HG02798 (cell line): ENCODE measurements at regions not wholly inside any gene's neighbourhood (a gene's known extent, or its start where the extent isn't known, plus 50 kb on each side); places are given as distances from the start of the nearest gene placed in this dataset.
"Not testable (repeated sequence)": the region's sequence is repeated elsewhere in the genome, so short reads cannot be mapped to it uniquely, and the experiment has no call there.

Experiments used
- ATAC-seq: cut with Tn5 transposase; IDR thresholded peaks from one replicate; pipeline ENCODE4 v1.9.1; 2021; ENCODE audit warnings: mild to moderate bottlenecking; ENCODE audit not compliant: unreplicated experiment, poor library complexity

GRCh38 chr1:219324629-219325367 is 151.1 kb downstream of the LYPLAL1 start:
- peak; percentile 82 for ATAC-seq

DNA sequence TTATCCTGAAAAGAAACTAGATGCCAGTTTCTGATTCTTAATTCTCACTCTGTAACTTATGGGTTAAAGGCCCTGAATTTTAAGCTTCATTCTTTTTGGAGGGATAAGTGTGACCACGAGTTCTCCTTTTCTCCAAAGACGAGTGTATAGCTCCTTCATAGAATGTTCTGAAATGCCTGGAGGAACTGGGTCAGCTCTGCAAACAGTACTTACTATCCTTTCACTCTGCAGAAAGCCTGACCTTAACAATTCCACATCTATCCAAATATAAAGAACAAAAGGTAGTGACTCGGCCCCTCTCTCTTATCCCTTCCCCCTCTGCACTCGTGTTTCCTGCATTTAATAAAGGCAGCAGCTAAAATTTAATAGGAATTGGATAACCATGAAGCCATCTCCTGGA is 150.5 kb downstream of the LYPLAL1 start:
- ATAC-seq: no peak

DNA sequence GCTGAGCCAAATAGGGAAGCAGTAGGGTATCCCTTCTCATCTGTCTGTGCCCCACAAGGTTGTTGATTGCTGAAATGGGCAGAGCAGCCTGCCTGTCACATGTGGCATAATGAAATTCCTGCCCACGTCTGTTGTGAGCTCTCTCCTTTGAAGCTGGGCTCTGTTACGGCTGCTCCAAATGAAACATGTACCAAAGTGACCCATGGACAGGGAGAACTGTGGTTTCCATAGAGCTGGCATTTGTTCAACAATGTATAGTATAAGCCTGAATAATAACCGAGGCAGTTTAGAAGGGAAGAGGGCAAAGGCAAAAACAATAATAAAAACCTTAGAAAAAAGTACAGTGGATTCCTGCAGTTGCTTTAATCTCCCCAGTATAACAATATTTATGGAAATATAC is 149.7 kb downstream of the LYPLAL1 start:
- no peak for ATAC-seq

DNA sequence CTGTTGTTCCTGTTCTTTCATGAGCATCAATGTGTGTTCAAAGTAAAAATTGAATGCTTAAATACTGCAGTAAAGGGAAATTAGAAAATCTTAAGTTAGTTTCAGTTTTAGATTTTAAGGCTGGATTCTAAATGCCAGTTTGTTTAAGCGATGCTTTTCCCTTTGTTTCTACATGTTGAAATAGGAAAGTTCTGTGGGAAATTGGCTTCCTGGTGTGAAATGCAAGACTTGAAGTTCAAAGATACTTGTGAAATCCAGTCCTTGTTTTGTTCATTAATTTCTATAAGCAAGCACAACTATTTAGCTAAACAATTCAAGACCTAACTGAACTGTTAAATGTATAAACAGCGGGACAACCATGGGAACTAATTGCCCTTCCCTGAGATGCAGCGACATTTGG is 149.1 kb downstream of the LYPLAL1 start:
- no peak for ATAC-seq

DNA sequence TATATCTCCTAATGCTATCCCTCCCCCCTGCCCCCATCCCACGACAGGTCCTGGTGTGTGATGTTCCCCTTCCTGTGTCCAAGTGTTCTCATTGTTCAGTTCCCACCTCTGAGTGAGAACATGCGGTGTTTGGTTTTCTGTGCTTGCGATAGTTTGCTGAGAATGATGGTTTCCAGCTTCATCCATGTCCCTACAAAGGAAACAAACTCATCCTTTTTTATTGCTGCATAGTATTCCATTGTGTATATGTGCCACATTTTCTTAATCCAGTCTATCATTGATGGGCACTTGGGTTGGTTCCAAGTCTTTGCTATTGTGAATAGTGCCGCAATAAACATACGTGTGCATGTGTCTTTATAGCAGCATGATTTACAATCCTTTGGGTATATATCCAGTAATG is 146.9 kb downstream of the LYPLAL1 start:
- ATAC-seq: not testable (repeated sequence)

GRCh38 chr1:219318826-219319225 is 145.1 kb downstream of the LYPLAL1 start:
- no peak for ATAC-seq

GRCh38 chr1:219317762-219318353 is 144.2 kb downstream of the LYPLAL1 start:
- peak; percentile 81 for ATAC-seq

GRCh38 chr1:219316066-219316465 is 142.4 kb downstream of the LYPLAL1 start:
- no peak for ATAC-seq

GRCh38 chr1:219313961-219314360 is 140.3 kb downstream of the LYPLAL1 start:
- ATAC-seq: no peak

- no peak for ATAC-seq
These were observed 139.3 kb downstream of the LYPLAL1 start for GRCh38 chr1:219312967-219313366.

- no peak for ATAC-seq
These were observed 136.6 kb downstream of the LYPLAL1 start for GRCh38 chr1:219310181-219310728.

DNA sequence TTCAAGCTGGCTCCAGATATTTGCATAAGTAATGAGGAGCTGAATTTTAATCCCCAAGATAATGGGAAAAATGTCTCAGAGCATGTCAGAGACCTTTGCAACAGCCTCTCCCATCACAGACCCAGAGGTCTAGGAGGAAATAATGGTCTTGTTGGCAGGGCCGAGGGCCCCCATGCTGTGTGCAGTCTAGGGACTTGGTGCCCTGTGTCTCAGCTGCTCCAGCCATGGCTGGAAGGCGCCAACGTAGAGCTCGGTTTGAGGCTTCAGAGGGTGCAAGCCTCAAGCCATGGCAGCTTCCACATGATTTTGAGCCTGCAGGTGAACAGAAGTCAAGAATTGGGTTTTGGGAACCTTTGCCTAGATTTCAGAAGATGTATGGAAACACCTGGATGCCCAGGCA is 134.7 kb downstream of the LYPLAL1 start:
- ATAC-seq: no peak

DNA sequence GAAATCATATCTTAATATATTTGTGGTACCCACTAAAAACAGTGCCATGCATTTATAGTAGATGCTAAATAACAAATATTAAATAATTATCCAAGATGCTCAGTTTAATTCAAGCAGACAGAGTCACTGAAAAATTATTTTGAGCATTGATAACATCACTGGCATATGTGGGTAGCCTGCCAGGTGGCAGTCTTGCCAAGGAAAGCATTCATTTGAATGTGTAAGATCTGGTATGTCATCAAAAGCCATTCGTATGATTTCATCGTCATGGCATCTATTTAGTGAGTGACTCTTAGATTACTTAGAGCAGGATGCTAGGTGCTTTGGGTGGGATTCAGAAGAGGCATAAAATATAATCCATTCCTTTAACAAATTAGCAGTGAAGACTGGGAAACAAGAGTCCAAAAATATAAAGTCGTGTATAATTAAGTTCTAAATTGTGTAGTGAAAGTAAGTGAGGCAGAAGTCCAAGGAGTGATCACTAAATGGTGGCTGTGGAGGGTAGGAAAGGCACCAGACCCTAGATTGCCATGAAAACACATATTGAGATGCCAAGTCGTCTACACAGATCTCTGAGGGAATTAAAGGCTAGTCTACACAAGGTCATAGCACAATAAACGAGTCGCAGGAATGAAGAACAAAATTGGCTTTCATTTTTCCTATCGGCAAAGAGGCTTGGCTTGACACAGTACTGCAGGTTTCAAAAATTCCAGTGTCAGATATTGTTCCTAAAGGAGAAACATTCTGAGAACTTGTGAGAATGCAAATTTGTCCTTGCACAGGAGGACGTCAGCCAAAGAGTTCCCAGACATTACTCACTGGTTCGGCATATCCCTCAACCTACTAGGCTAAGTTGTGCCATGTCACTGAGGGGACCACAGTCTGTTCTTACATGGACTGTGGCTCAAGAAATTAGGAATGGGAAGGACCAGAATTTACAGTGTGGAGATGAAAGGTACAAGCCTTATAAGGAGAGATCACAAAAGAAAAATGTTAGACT is 130.8 kb downstream of the LYPLAL1 start:
- no peak for ATAC-seq

DNA sequence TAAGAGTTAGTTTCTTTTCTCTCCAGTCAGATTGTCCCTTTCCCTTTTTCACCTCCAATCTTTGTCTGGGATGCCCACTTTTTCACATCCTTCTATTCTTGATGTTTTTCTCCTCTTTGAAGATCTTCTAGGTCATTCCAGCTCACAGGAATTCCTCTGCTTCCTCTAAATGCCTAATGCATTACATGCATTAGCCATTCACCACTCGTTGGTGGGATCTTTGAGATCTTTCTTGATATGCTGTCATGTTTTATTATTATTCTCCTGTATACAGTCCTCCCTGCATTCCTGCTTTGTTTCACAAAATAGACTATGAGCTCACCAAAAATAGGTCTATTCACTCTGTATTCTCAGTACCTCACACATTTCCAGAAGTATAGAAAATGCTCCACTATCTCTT is 129.0 kb downstream of the LYPLAL1 start:
- ATAC-seq: no peak

- ATAC-seq: no peak
These were observed 125.7 kb downstream of the LYPLAL1 start for GRCh38 chr1:219299420-219299819.

DNA sequence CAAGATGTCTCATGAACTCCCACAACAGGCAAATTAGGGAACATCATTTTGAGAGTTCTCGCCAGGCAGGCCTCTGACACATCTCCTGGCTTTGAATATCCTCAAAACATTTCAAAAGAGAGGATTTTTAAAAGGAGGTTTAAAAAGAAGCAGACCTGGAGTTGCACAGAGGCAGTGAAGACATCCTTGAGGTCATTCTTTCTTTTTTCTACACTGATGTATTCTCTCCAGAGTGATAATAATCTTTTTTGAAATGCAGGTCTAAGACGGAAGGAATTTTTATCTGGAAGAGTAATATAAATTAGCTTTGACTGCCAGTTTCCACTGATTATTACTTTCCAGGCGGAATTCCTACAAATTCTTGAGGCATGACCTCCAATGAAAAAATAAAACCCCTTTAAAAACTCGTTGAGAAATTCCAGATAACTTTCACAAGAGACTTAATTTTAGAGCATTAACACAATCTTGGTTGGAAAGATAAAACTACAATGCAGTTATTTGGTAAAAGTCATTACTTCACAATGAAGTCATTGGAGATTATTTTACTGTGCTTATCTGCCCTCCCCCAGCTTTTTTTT is 125.0 kb downstream of the LYPLAL1 start:
- no peak for ATAC-seq

- ATAC-seq: no peak
These were observed 123.0 kb downstream of the LYPLAL1 start for GRCh38 chr1:219296430-219297355.

DNA sequence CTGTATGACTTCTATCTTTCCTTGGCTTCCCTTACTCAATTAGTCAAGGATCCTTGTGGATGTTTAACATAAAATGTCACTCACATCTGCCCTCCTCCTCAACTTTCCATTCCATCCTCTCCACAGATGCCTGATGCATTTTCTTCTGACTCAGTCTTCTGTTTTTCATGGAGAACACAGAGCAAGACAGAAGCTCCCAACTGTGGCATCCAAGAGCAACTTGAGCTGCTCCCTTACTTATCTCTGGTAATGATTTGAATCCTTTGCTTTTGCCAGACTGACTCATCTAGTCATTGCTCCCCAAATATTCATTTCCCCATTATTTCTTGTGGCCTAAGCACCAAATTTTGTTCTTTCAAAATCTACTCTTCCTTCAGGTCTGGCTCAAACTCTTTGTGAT is 120.6 kb downstream of the LYPLAL1 start:
- no peak for ATAC-seq

- no peak for ATAC-seq
These were observed 119.7 kb downstream of the LYPLAL1 start for GRCh38 chr1:219293410-219293809.
